Neutrophil (primary cell): ENCODE measurements at regions not wholly inside any gene's neighbourhood (a gene's known extent, or its start where the extent isn't known, plus 50 kb on each side); places are given as distances from the start of the nearest gene placed in this dataset.

Source experiments
- H3K27ac ChIP-seq: fragments of 200-600 bp; sonication (generic); 2 replicates; pipeline ENCODE4 v1.5.1; 2016; ENCODE audit warnings: mild to moderate bottlenecking, moderate library complexity
- H3K27me3 ChIP-seq: fragments of 200-600 bp; sonication (generic); 2 replicates; pipeline ENCODE4 v1.6.0; 2016; ENCODE audit warnings: mild to moderate bottlenecking
- H3K36me3 ChIP-seq: fragments of 200-600 bp; sonication (generic); 2 replicates; pipeline ENCODE4 v1.5.1; 2017
- H3K4me1 ChIP-seq, 2 experiments: fragments of 200-600 bp in 1 of 2; sonication (generic) in 1 of 2; 1 replicate in 1 of 2; 2 replicates in 1 of 2; pipeline versions ENCODE4 v1.5.1 to v1.6.1; 2013 to 2016; ENCODE audit warnings: low read depth in 1 of 2, low read length in 1 of 2, mild to moderate bottlenecking in 1 of 2, moderate library complexity in 1 of 2; ENCODE audit not compliant: control insufficient read depth in 1 of 2, insufficient read depth in 1 of 2
- H3K4me3 ChIP-seq, 2 experiments: fragments of 200-600 bp in 1 of 2; sonication (generic) in 1 of 2; 1 replicate in 1 of 2; 2 replicates in 1 of 2; pipeline ENCODE4 v1.5.1; 2013 to 2016; ENCODE audit warnings: low read depth in 1 of 2, low read length in 1 of 2, mild to moderate bottlenecking in 1 of 2, moderate library complexity in 1 of 2
- H3K9me3 ChIP-seq: fragments of 200-600 bp; sonication (generic); 2 replicates; pipeline ENCODE4 v1.5.1; 2016
- CTCF ChIP-seq: fragments of 200-600 bp; sonication (generic); IDR thresholded peaks from 2 replicates; pipeline ENCODE4 v1.5.1; 2016; ENCODE audit warnings: antibody characterized with exemption

- H3K27me3 ChIP-seq: no peaks in the 10 kb centered on the region
- no peaks in the 10 kb centered on the region for H3K9me3 ChIP-seq
- H3K4me3 ChIP-seq: no peak overlapping the region
- H3K27ac ChIP-seq: no peak overlapping the region
- no peak for TF ChIP-seq CTCF
- H3K4me1 ChIP-seq: no peaks in the 10 kb centered on the region
- H3K36me3 ChIP-seq: no peaks in the 10 kb centered on the region
Observed at GRCh38 chr4:163846008-163846407, 351.5 kb downstream of the TMA16 start.

- Histone ChIP-seq H3K9me3 (no peaks in the 10 kb centered on the region), H3K36me3 (no peaks in the 10 kb centered on the region), H3K4me3 (no peak overlapping the region), H3K4me1 (no peaks in the 10 kb centered on the region), H3K27me3 (no peaks in the 10 kb centered on the region), H3K27ac (no peak overlapping the region)
- no peak for TF ChIP-seq CTCF
Observed at GRCh38 chr4:163852246-163852645, 357.8 kb downstream of the TMA16 start.

- no peaks in the 10 kb centered on the region for H3K36me3 ChIP-seq
- no peak overlapping the region for H3K27ac ChIP-seq
- no peaks in the 10 kb centered on the region for H3K9me3 ChIP-seq
- H3K4me3 ChIP-seq: no peak overlapping the region
- no peaks in the 10 kb centered on the region for H3K27me3 ChIP-seq
- no peak for TF ChIP-seq CTCF
- H3K4me1 ChIP-seq: no peaks in the 10 kb centered on the region
Observed at GRCh38 chr4:163857903-163858302, 363.4 kb downstream of the TMA16 start.

- H3K9me3 ChIP-seq: no peaks in the 10 kb centered on the region
- no peak overlapping the region for H3K4me3 ChIP-seq
- H3K27ac ChIP-seq: no peak overlapping the region
- no peaks in the 10 kb centered on the region for H3K27me3 ChIP-seq
- no peak for TF ChIP-seq CTCF
- H3K36me3 ChIP-seq: no peaks in the 10 kb centered on the region
- H3K4me1 ChIP-seq: no peaks in the 10 kb centered on the region
Observed at GRCh38 chr4:163858515-163858914, 364.0 kb downstream of the TMA16 start.

GRCh38 chr4:163863082-163863481 is 368.6 kb downstream of the TMA16 start:
- TF ChIP-seq CTCF: no peak
- Histone ChIP-seq H3K4me3 (no peak overlapping the region), H3K36me3 (no peaks in the 10 kb centered on the region), H3K27me3 (no peaks in the 10 kb centered on the region), H3K27ac (no peak overlapping the region), H3K9me3 (no peaks in the 10 kb centered on the region), H3K4me1 (no peaks in the 10 kb centered on the region)

- Histone ChIP-seq H3K4me1 (no peaks in the 10 kb centered on the region), H3K9me3 (no peaks in the 10 kb centered on the region), H3K27me3 (no peaks in the 10 kb centered on the region), H3K4me3 (no peak overlapping the region), H3K27ac (no peak overlapping the region), H3K36me3 (no peaks in the 10 kb centered on the region)
- no peak for TF ChIP-seq CTCF
Observed at GRCh38 chr4:163865010-163865409, 370.5 kb downstream of the TMA16 start.
